GM18508 (cell line): ENCODE measurements at regions not wholly inside any gene's neighbourhood (a gene's known extent, or its start where the extent isn't known, plus 50 kb on each side); places are given as distances from the start of the nearest gene placed in this dataset.
A peak's percentile ranks its signal among the peaks of the same experiment; 100 is the strongest.

ENCODE experiments used
- ATAC-seq: cut with Tn5 transposase; IDR thresholded peaks from one replicate; pipeline ENCODE4 v1.9.1; 2021; ENCODE audit warnings: moderate number of reproducible peaks; ENCODE audit not compliant: insufficient read depth, unreplicated experiment

DNA sequence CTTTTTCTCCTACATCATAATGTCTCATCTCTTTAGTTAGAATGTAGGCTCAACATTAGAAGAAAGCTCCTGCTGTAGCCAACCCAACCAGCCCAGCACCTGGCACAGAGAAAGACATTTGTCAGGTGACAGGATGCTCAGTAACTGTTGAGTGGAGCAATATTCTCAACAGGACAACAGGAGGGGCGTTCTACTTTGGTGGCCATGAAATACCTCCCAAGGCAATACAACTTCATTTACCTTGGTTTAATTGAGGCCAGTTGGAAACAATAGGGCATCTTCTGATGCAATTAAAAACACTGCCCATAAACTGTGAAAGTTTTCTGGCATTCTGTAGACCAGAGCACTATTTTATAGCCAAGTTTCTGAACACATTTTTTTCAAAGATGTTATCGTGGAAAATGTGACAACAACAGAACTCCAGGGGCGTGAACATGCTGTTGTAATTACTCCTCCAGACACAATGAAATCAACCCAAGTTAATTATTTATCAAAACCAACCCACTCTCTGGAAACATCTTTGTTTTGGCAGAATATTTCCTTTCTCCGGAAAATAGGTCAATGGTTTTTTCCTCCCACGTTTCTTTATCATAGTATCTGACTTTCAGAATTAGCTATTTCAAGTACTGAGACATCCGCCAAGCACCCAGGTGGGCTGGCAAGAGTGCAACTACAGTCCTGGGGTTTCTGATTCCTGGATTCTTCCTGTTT, 538.1 kb downstream of the SOX6 start:
- no peak for ATAC-seq

DNA sequence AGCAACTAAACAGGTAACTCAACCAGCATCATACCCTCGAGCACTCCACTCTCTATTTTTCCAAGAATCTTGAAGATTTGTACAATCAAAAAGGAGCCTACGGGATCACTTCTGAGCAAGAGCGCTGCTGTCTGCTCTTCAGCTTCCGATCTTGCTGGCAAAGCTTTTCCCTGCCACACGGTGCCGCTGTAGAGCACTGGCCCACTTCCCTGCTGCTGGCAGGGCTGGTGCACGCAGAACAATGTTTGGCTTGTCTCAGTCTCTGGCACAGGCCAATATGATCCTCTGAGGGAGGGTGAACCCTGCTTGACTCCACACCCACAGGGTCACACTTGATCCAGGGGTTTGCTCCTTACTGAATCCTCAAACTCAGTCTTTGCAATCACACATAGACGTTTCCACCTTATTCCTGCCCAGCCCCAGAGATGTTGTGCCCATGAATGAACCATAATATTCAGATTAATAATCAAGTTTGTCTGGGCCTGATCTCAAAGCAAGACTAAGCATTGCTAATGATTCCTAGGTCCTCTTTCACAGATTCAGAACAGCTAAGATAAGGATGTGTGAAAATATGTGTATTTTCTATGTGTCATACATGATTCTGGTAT, 536.6 kb downstream of the SOX6 start:
- peak; percentile 61 for ATAC-seq

DNA sequence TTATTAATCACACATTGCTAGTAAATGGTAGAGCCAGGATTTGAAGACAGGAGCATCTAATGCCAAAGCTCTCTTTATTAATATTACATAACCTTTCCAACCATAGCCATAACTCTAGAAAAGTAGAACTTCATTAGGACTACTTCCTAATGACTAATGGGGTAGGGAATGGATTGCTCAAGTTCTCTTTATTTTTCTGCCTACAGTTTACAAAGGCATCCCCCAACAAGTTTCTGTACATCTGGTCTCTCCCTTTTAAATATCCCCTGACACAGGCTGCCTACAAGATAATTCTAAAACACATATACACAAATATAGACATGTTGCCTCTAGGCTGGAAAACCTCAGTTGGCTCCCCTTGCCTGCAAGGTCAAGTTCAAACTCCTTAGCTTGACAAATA, 534.9 kb downstream of the SOX6 start:
- ATAC-seq = no peak

DNA sequence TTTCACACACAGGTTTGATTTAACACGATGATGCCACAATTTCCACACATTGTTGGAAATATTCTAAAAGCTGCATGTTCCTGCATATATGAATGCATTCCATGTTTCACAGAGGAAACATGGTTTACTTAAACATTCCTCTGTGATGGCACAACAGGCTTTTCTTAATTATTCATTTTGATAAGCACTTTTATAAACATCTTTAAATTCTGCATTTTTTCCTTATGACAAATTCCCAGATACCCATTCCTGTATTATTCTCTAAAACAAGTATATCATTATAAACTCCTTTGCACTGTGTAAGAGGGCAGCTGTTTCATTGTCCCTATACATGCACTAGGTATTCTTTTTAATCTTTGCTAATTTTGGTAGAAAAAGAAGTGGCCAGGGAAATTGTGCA, 532.3 kb downstream of the SOX6 start:
- no peak for ATAC-seq

DNA sequence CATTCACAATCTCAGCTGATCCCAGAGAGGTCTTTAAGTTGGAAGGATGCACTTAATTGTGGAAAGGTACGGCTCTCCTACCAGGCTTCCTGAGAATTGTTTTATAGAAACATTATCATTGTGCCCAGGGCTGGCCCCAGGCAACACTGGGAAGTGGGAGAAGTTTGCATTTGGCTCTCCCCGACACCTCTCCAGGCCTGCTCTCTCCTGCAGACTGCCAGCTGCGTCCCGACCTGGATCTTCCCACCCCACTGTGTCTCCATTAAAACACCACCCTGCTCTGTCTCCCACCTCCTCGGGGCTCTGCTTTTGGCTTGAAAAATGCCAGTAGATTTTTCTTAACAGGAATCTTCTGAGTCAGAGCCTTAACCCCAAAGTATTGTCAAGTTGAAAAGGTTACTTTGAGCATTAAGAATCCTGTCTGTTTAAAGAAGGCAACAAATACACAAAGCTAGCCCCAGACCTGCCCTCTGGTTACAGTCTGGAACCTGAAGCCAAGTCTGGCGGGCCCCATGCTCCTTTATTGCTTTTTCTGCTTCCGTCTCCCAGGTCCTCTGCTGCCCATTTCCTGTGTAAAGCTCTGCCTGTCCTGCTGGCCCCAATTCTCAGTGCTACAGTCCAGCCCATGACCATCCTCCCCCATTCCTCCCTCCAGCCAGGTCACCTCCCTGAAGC, 530.2 kb downstream of the SOX6 start:
- ATAC-seq = no peak

DNA sequence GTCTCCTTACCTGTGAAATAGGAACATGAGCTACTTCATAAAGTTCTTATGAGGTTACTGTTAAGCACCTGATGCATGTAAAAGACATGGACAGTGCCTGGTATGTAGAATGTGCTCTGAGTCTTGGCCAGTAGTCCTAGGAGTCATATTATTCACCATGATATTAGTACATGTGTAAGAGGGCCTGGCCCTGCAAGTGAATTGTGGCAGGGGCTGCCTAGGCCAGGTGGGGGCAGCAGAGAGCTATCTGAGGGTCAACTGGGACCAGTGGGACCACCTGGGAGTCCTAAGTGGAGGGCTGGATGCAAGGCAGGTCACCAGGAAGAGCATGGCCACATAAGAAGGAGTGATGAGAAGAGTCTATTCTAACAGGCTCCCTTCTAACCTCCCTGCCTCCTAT, 529.5 kb downstream of the SOX6 start:
- ATAC-seq = no peak

DNA sequence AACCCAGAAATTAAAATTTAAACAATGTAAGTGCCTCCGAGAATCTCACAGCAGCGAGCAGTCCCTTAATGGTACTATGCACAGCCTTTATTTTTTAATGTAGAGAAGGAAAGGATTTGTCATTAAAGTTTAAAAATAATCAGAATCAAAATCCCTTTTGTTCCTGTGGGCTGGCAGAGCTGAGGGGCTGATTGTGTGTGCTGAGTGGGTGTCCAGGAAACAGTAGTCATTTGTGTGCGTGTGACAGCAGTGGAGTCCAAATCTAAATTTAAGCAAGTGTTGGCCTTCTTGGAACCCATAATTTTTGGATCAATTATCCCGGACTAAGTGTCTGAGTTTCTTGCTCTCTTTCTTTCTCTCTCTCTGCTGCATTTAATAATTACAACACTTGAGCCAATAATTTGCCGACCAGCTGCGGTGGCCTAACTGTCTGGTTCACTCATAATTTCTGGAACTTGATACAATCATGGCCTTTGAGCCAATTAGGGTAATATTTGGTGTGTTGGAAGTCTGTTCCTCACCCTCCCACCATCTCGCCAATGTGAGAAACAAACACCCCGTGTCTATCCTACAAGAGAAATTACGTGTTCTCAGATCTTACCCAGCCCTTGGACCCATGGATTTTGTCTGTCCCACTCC, 528.0 kb downstream of the SOX6 start:
- no peak for ATAC-seq

DNA sequence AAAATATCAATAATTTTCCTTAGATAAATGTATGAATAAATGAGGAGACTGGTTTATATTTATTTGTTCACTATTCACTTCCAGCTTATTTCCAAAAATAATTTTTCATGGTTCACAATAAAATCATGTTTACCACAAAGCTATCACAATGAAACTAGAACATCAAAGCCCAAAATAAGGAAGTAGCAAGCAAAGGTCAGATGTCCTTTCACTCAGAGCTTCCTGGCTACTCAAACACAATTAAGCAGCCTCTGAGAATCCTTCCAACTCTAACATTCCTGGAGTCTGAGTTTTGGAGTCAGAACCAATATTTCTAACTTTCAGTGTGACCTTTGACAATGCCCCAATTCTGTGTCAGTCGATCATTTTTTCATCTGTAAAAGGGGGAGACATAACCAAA, 527.0 kb downstream of the SOX6 start:
- no peak for ATAC-seq

DNA sequence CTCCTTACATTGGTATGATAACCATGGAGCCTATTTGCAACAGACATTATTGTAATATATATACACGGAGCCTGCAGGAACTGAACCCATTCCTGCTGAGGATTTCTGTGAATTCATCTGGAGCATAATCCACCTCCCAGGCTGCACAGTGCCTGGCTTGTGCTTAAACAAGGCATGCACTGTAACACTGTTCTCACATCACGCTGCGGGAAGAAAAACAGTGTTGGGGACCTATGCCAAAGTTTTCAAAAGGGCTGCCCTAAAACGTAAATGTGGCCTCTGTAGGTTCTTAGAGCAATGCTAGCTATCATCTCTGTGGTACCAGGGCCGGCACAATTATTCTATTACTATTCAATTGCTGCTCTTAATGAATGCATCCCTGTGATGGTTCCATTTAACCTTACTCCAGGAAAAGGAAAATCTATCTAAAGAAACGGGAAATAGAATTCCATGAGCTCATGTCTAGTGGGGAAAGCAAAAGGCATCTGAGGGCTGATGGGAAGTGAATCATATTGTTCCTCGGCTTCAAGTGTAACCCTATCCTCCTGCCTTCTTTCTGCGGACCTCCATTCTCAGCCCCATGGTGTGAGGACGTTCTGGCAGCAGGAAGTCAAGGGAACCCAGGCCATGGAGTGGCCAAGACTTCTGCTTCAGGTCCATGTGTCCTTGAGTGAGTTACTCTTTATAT, 525.5 kb downstream of the SOX6 start:
- no peak for ATAC-seq

DNA sequence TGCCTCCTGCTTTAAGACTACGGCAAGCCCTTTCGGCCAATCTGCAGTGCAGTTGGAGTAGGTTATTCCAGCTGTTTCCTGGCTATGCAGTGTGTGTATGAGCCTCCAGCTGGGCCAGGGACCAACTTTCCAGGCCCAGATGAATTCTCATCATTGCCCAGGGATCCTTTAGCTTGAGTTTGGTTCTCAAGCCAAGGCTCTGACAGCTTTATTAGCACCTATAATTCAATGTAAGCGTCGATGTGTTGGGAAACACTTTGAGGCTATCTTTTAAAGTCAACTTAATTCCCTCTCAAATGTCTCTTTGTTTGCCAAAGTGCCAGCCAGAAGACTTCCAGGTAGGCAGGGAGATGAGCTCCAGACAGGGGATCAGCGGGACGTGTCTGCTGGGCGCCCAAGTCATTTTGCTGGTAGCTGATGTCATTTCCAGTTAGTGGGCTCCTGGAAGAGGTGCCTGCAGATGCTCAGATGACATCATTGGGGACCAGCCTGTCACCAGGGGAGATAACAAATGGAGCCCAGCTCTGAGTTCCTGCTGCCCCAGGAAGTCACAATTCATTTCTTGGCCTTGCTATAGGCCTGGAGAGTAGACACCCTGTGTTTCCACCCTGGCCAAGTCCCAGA, 520.4 kb downstream of the SOX6 start:
- ATAC-seq = no peak

DNA sequence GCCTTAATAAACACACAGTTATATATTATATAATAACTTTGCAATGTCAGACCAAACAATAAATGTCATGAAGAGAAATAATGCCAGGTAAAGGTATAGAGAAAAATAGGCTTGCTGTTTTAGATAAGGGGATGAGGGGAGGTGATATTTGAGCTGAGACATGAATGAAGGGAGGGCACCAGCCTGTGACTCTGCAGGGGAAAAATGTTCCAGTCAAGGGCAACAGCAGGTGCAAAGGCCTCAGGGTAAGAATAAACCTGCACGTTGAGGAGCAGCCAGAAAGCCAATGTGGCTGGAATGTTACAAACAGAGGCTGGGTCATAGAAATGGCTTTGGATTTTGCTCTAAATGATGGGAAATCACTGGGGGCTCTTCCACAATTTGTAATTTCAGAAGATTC, 519.6 kb downstream of the SOX6 start:
- ATAC-seq = no peak

DNA sequence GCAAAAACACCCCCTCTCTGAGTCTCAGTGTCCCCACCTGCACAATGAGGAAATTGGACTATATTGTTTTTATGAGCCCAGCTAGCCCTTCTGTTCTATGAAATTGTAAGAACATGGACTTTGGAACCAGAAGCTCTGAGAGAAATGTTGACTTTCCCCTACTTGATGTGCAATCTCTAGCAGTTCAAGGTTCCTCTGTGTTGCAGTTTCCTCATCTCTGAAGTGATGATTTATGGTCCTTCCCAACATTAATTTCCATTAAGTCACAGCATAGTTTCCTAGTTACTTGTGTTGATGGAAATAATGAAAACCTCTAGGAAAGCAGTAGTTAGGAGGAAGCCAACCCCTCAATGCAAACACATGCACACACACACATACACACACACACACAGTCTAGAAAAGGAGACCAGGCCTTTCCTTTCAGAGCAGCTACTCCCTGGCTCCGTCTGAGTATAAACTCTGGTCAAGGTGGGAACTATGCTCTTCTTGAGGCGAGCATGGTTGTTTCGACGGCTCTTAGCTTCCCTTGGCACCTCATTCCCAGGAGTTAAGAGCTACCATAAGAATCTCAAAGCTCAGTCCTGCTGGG, 518.4 kb downstream of the SOX6 start:
- ATAC-seq = no peak

DNA sequence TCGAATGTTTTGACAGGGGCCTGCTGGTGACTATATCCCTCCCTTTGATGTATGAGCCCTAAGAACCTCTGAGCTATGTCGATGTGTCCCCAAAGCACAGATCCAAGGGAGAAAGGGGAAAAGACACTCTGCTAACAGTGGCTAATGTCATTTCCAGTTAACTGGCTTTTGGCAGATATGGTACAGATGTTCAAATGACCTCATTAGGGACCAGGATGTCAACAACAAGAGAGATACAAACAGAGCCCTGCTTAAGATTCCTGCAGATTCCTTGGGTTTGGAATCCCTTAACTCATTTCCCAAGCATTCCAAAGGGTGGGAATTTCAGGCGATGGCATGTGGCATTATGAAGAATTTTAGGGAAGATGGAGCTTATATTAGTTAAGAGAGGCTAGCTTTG, 517.3 kb downstream of the SOX6 start:
- ATAC-seq = no peak

DNA sequence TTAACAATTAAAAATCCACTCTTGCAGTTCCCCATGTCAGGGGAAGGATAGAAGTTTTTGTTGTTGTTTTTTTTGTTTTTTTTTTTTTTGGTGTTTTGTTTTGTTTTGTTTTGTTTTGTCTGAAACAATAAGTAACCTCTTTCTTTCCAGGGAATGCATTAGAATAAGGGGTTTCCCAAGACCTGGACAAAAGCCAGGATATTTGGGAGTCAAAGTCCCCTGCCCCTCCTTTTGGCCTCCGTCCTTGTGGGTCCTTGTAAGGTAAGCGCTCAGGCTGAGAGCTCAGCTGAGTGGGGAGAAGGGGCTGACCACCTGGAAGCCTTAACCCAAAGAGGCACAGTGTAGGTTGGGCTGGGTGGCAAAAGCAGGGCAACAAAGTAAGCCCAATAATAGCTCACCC, 515.4 kb downstream of the SOX6 start:
- ATAC-seq = no peak

DNA sequence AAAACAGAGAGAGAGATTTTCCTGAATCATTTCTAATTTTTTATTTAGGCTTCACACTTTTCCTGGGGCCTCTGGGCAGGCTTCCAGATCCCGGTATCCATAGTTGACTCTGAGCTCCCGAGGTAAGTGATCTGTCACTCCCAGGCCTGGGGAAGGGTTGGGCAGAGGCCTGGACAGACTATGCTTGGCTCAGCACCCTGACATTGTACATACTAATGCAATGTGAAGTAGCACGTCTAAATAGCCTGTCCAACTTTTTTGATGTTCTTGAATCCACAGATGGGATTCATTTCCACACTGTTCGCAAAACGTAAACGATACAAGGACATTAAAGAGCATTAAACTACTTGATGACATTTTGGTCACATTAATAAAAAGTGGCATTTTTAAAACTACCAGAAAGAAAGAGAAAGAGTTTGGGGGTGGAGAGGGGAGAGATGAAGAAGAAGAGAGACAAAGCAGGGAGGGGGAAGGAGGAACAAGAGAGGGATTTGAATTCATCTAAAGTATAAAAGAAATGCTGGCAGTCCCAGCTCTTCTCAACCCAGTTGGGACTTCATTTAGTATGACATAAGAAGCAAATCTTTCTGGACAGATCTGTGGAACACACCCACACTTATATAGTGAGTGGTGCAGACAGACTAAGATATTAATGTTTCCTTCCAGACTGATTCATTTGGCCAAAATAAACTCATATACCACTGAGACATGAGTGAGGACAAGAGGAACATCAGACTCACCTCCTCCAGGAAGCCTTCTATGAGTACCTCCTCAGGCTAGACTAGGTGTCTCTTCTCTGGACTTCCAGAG, 514.2 kb downstream of the SOX6 start:
- no peak for ATAC-seq

DNA sequence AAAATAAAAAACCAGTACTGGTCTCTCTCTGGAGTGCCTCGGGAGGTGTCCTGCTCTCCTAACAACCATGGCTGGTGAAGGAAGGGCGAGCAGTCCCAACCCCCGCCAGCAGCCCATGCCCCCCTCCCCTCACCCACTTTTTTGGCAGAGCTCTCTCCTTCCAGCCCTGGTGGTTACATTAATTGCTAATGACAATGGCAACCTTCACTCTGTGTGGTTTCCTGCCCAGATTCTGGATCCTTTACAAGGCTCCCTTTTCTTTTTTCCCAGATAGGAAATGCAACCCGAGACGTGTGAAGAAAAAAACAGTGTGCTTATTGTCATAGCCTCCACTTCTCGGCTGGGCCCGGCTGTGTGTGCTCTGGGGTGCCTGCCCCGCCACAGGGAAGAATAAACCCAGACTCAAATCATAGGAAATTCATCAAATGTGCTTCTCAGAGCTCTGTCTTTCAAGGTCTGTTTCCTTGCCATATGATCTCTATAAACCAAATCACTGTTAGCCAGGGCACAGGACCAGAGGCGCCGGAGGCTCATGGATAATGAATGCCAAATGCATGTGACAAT, 513.0 kb downstream of the SOX6 start:
- ATAC-seq = no peak

DNA sequence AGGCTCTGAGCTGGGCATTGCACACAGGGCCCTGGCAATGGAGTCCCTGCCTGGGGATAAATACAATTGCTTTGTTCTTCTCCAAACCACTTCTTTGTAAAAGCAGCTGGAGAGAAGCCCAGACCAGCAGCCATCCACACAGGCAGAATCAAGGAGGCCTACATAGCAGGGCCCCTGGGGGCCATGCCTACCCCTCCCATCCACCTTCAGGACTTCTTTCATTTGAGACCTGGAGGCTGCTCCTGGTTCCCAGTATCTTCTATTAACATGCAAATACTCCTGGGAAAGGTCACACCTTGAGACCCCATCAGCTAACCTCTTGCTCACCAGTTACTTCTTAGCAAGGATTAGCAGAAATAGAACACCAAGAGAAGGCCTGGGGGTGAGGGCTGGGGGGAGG, 511.1 kb downstream of the SOX6 start:
- ATAC-seq = no peak

DNA sequence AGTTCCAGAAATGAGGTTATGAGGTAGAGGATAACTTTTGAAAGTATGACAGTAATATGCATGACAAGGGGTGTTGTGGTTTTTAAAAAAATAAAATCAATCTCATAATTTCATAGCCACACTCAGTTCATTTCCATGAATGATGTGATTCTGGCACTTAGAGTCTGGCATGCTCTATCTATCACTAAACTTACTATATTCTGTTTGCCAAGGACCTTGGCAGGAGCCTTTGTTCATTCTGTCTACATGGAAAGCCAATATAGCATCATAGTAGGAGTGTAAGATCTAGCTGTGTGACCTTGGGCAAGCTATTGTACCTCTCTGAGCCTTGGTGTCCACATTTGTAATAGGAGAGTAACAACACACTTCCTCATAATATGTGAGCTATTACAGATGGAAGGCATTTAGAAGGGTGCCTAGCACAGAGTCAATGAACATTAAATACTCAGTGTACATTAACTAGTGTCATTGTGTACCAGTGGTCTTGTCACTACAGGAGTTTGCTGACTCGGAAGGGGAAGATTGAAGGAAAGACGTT, 507.6 kb downstream of the SOX6 start:
- no peak for ATAC-seq

DNA sequence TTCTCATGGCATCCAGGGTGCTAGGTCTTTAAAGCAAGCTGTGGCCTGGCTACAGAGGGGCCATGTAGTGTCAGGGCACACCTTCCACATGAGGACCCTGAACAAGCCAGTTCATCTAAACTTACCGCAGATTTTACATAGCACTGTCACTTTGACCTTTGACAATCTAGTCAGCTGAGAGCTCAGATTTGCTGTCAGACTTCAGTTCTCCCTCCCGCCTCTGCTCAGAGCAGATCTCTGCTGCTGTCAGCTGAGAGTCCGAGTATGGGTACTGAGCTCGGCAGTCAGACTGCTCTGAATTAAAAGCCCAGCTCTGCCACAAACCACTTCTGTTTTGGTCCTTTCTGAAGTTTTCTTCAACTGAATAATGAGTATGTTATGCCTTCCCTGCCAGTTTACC, 507.1 kb downstream of the SOX6 start:
- ATAC-seq = no peak
